ENCODE measurements at regions not wholly inside any gene's neighbourhood (a gene's known extent, or its start where the extent isn't known, plus 50 kb on each side); places are given as distances from the start of the nearest gene placed in this dataset.
"Not testable (repeated sequence)": the region's sequence is repeated elsewhere in the genome, so short reads cannot be mapped to it uniquely, and the experiment has no call there.

GRCh38 chr7:113306302-113306701 lies 187.9 kb upstream of the SMIM30 start:
- Histone ChIP-seq H3K27ac (no peak overlapping the region), H3K27me3 (no peaks in the 10 kb centered on the region), H3K4me3 (replicated peaks in 1 of 3) (no peak overlapping the region), H3K9me3 (no peaks in the 10 kb centered on the region), H3K4me1 (no peaks in the 10 kb centered on the region), H3K36me3 (no peaks in the 10 kb centered on the region)
- TF ChIP-seq POLR2A (IDR thresholded peaks at IDR 0.05), result no peak
- no peak for TF ChIP-seq CTCF (IDR thresholded peaks at IDR 0.05)
- DNase-seq, result no peak
- WGBS, 2 donors, result 40 to 44% methylated on average over 2 of the region's 2 CpGs
- intact Hi-C loops (cut with DNase I), result no loop called here

DNA sequence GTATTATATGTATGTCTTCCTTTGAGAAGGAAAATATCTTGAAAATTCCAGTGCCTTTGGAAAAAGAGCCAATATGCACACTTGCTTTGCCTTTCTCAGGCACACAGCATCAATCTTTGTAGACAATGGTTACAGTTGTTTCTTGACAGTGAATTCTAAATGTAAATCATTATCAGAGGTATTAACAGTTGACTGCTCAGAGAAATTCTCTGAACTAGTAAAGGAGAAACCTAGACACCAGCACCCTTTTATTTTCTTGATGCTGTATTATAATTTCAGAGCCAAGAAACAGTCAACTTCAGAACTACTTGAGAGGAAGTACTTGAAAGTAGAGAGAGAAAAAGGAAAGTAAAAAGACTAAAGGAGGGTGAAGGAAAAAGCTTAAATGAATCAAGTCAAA lies 185.8 kb upstream of the SMIM30 start:
- intact Hi-C loops (cut with DNase I), result no loop called here
- DNase-seq, result no peak
- Histone ChIP-seq H3K9me3 (no peaks in the 10 kb centered on the region), H3K27ac (no peak overlapping the region), H3K4me3 (replicated peaks in 1 of 3) (no peak overlapping the region), H3K36me3 (no peaks in the 10 kb centered on the region), H3K4me1 (no peaks in the 10 kb centered on the region), H3K27me3 (no peaks in the 10 kb centered on the region)
- TF ChIP-seq POLR2A (IDR thresholded peaks at IDR 0.05), result no peak
- no peak for TF ChIP-seq CTCF (IDR thresholded peaks at IDR 0.05)

GRCh38 chr7:113303388-113303787 lies 185.0 kb upstream of the SMIM30 start:
- H3K27ac ChIP-seq; H3K27me3 ChIP-seq; DNase-seq; H3K4me3 ChIP-seq (replicated peaks in 1 of 3); H3K36me3 ChIP-seq; H3K9me3 ChIP-seq; H3K4me1 ChIP-seq; intact Hi-C loops (cut with DNase I): not testable (repeated sequence)

GRCh38 chr7:113301983-113302382 lies 183.6 kb upstream of the SMIM30 start:
- 85 to 94% methylated on average over 1 of the region's 1 CpG for WGBS, 2 donors
- no peaks in the 10 kb centered on the region for H3K9me3 ChIP-seq
- intact Hi-C loops (cut with DNase I), result no loop called here
- no peaks in the 10 kb centered on the region for H3K36me3 ChIP-seq
- TF ChIP-seq POLR2A (IDR thresholded peaks at IDR 0.05), result no peak
- no peak for TF ChIP-seq CTCF (IDR thresholded peaks at IDR 0.05)
- no peak overlapping the region for H3K4me3 ChIP-seq (replicated peaks in 1 of 3)
- no peak overlapping the region for H3K27ac ChIP-seq
- H3K27me3 ChIP-seq, result no peaks in the 10 kb centered on the region
- no peak for DNase-seq
- H3K4me1 ChIP-seq, result no peaks in the 10 kb centered on the region

DNA sequence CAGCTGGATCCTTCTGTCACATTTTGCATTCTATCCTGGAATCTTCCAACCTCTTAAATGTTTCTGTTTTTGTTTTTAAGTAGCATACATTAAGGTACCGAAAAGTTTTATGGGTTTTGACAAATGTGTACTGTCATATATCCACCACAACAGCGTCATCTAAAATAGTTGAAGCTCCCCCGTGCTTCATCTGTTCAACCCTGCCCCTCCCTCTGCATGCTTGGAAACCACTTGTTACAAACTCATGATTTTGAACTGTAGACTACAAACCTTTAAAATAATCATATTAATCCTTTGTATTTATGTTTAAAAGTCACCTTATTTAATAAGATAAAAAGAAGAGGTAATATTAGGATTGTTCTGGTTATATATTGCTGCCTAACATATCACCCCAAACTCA lies 182.8 kb upstream of the SMIM30 start:
- TF ChIP-seq CTCF (IDR thresholded peaks at IDR 0.05) (no peak), POLR2A (IDR thresholded peaks at IDR 0.05) (no peak)
- H3K27me3 ChIP-seq, result no peaks in the 10 kb centered on the region
- WGBS, 2 donors, result 85 to 88% methylated on average over 3 of the region's 3 CpGs
- H3K36me3 ChIP-seq, result no peaks in the 10 kb centered on the region
- no peak overlapping the region for H3K4me3 ChIP-seq (replicated peaks in 1 of 3)
- intact Hi-C loops (cut with DNase I), result no loop called here
- no peaks in the 10 kb centered on the region for H3K4me1 ChIP-seq
- no peak overlapping the region for H3K27ac ChIP-seq
- no peaks in the 10 kb centered on the region for H3K9me3 ChIP-seq
- DNase-seq, result no peak

- Histone ChIP-seq H3K27ac (no peak overlapping the region), H3K27me3 (no peaks in the 10 kb centered on the region), H3K4me3 (replicated peaks in 1 of 3) (no peak overlapping the region), H3K4me1 (no peaks in the 10 kb centered on the region), H3K36me3 (no peaks in the 10 kb centered on the region), H3K9me3 (no peaks in the 10 kb centered on the region)
- no peak for DNase-seq
- intact Hi-C loops (cut with DNase I), result no loop called here
- TF ChIP-seq CTCF (IDR thresholded peaks at IDR 0.05), result no peak
- no peak for TF ChIP-seq POLR2A (IDR thresholded peaks at IDR 0.05)
Measured at GRCh38 chr7:113299748-113300147, 181.4 kb upstream of the SMIM30 start.

All from thyroid gland (tissue), 4 donors.